H1 (cell line): ENCODE measurements at regions not wholly inside any gene's neighbourhood (a gene's known extent, or its start where the extent isn't known, plus 50 kb on each side); places are given as distances from the start of the nearest gene placed in this dataset.
"Not testable (repeated sequence)": the region's sequence is repeated elsewhere in the genome, so short reads cannot be mapped to it uniquely, and the experiment has no call there.

ENCODE experiments used
- CTCF ChIA-PET: fragments of 300-600 bp; sonication (Branson Sonifier 250); formaldehyde crosslinking; loops from one replicate; lab custom pipeline; 2021; ENCODE audit not compliant: partially characterized antibody; lab: Charles Lee
- POLR2A ChIA-PET: fragments of 300-600 bp; sonication (Branson Sonifier 250); formaldehyde crosslinking; loops from one replicate; lab custom pipeline; 2021; ENCODE audit warnings: inconsistent platforms; ENCODE audit not compliant: partially characterized antibody; lab: Charles Lee
- DNase-seq, 2 experiments: peaks; one replicate each; pipeline versions ENCODE4 v3.0.0 to v3.0.0-alpha.2; 2010 to 2022; ENCODE audit warnings: low spot score in 2 of 2, low read depth in 1 of 2, mixed read lengths in 1 of 2
- FAIRE-seq: peaks from 2 replicates; lab custom pipeline; 2011; peaks lifted over from hg19 to GRCh38; lab: Jason Lieb, UNC
- H2AFZ ChIP-seq: 2 replicates; pipeline ENCODE4 v1.8.1; 2012; ENCODE audit warnings: low read length, inconsistent platforms
- H2AK5ac ChIP-seq: 2 replicates; pipeline ENCODE4 v1.6.1; 2013; ENCODE audit warnings: low read depth, low read length
- H2BK120ac ChIP-seq: replicated peaks from 2 replicates; pipeline ENCODE3; 2013; ENCODE audit warnings: low read depth, low read length, inconsistent platforms
- H2BK12ac ChIP-seq: 2 replicates; pipeline ENCODE4 v1.6.1; 2013; ENCODE audit warnings: low read depth, low read length
- H2BK15ac ChIP-seq: 2 replicates; pipeline ENCODE4 v1.6.1; 2013; ENCODE audit warnings: low read length
- H2BK20ac ChIP-seq: 2 replicates; pipeline ENCODE4 v1.6.1; 2013; ENCODE audit warnings: low read length
- H2BK5ac ChIP-seq: 2 replicates; pipeline ENCODE4 v1.6.1; 2013; ENCODE audit warnings: low read depth, low read length
- H3K14ac ChIP-seq: 2 replicates; pipeline ENCODE4 v1.6.1; 2013; ENCODE audit warnings: inconsistent platforms; ENCODE audit not compliant: insufficient read length
- H3K18ac ChIP-seq: 2 replicates; pipeline ENCODE4 v1.6.1; 2013; ENCODE audit warnings: low read length; ENCODE audit errors: extremely low read depth
- H3K23ac ChIP-seq: 2 replicates; pipeline ENCODE4 v1.6.1; 2013; ENCODE audit warnings: inconsistent platforms; ENCODE audit not compliant: insufficient read length
- H3K23me2 ChIP-seq: 2 replicates; pipeline ENCODE4 v1.6.1; 2013; ENCODE audit warnings: low read depth, low read length
- H3K27ac ChIP-seq: 2 replicates; pipeline ENCODE4 v1.6.1; 2011; ENCODE audit warnings: low read depth, low read length, inconsistent platforms
- H3K27me3 ChIP-seq, 4 experiments: replicated peaks in 1 of 4; 1 replicate in 1 of 4; 2 replicates in 3 of 4; pipeline versions ENCODE4 v1.6.1 to v1.8.1; 2011 to 2013; ENCODE audit warnings: low read length in 3 of 4, mild to moderate bottlenecking in 3 of 4, inconsistent platforms in 2 of 4, mixed read lengths in 2 of 4, moderate library complexity in 1 of 4; ENCODE audit not compliant: control insufficient read depth in 3 of 4, insufficient read depth in 3 of 4; ENCODE audit errors: extremely low read depth in 1 of 4
- H3K36me3 ChIP-seq, 4 experiments: 2 replicates each; pipeline versions ENCODE4 v1.6.1 to v1.8.1; 2011 to 2013; ENCODE audit warnings: mild to moderate bottlenecking in 4 of 4, low read length in 3 of 4, moderate library complexity in 2 of 4, control low read depth in 1 of 4, inconsistent platforms in 1 of 4; ENCODE audit not compliant: insufficient read depth in 4 of 4, control insufficient read depth in 2 of 4
- H3K4ac ChIP-seq: replicated peaks from 2 replicates; pipeline ENCODE3; 2013; ENCODE audit warnings: low read length, low read depth, mixed read lengths, inconsistent platforms; ENCODE audit not compliant: insufficient read length
- H3K4me1 ChIP-seq, 4 experiments: replicated peaks in 1 of 4; 1 replicate in 1 of 4; 2 replicates in 3 of 4; pipeline versions ENCODE4 v1.6.1 to v1.8.1; 2011 to 2013; ENCODE audit warnings: low read length in 3 of 4, inconsistent platforms in 2 of 4, mixed read lengths in 1 of 4; ENCODE audit not compliant: insufficient read depth in 4 of 4, control insufficient read depth in 3 of 4
- H3K4me2 ChIP-seq, 2 experiments: 2 replicates each; pipeline versions ENCODE4 v1.6.1 to v1.8.1; 2011 to 2013; ENCODE audit warnings: low read depth in 2 of 2, low read length in 2 of 2, control low read depth in 1 of 2, inconsistent platforms in 1 of 2, mild to moderate bottlenecking in 1 of 2; ENCODE audit not compliant: insufficient read depth in 1 of 2
- H3K4me3 ChIP-seq, 4 experiments: fragments of 200-600, 300-600 bp in 1 of 4; sonication (generic), shearing (Covaris generic), sonication (Bioruptor Twin) in 1 of 4; 2 replicates each; pipeline versions ENCODE4 v1.5.1 to v1.8.1; 2011 to 2016; ENCODE audit warnings: low read length in 4 of 4, low read depth in 3 of 4, control low read depth in 2 of 4, inconsistent platforms in 2 of 4, mild to moderate bottlenecking in 2 of 4, mixed read lengths in 1 of 4, moderate library complexity in 1 of 4; ENCODE audit not compliant: insufficient read depth in 2 of 4; ENCODE audit errors: extremely low read depth in 1 of 4
- H3K56ac ChIP-seq: replicated peaks from 2 replicates; pipeline ENCODE3; 2013; ENCODE audit warnings: low read depth, mild to moderate bottlenecking, mixed read lengths, low read length, inconsistent platforms; ENCODE audit not compliant: insufficient read length
- H3K79me1 ChIP-seq: 2 replicates; pipeline ENCODE4 v1.6.1; 2013; ENCODE audit warnings: low read depth, low read length, control low read depth
- H3K79me2 ChIP-seq, 2 experiments: 2 replicates each; pipeline versions ENCODE4 v1.6.1 to v1.8.1; 2012 to 2013; ENCODE audit warnings: low read length in 2 of 2, mild to moderate bottlenecking in 2 of 2, inconsistent platforms in 1 of 2; ENCODE audit not compliant: insufficient read depth in 2 of 2, control insufficient read depth in 1 of 2
- H3K9ac ChIP-seq, 4 experiments: replicated peaks in 1 of 4; 1 replicate in 1 of 4; 2 replicates in 3 of 4; pipeline versions ENCODE4 v1.6.1 to v1.8.1; 2011 to 2013; ENCODE audit warnings: low read depth in 3 of 4, low read length in 3 of 4, control low read depth in 2 of 4, mild to moderate bottlenecking in 2 of 4, moderate library complexity in 2 of 4, inconsistent platforms in 1 of 4; ENCODE audit errors: extremely low read depth in 1 of 4
- H3K9me3 ChIP-seq, 2 experiments: 2 replicates each; pipeline versions ENCODE4 v1.6.1 to v1.8.1; 2012 to 2013; ENCODE audit warnings: mild to moderate bottlenecking in 2 of 2, moderate library complexity in 2 of 2, control low read depth in 1 of 2, inconsistent platforms in 1 of 2, low read depth in 1 of 2, low read length in 1 of 2, mixed read lengths in 1 of 2; ENCODE audit not compliant: insufficient read depth in 2 of 2
- H4K20me1 ChIP-seq, 2 experiments: replicated peaks in 1 of 2; 2 replicates each; pipeline versions ENCODE3 to v1.8.1; 2011 to 2013; ENCODE audit warnings: inconsistent platforms in 2 of 2, low read length in 2 of 2, mild to moderate bottlenecking in 1 of 2; ENCODE audit not compliant: insufficient read depth in 2 of 2, control insufficient read depth in 1 of 2
- H4K5ac ChIP-seq: 2 replicates; pipeline ENCODE4 v1.6.1; 2013; ENCODE audit warnings: low read length, low read depth, mixed read lengths, inconsistent platforms; ENCODE audit not compliant: insufficient read length
- H4K8ac ChIP-seq: 2 replicates; pipeline ENCODE4 v1.8.0; 2013; ENCODE audit warnings: mild to moderate bottlenecking, moderate library complexity, low read length, inconsistent platforms; ENCODE audit not compliant: insufficient read depth; ENCODE audit errors: extremely low read depth
- H4K91ac ChIP-seq: replicated peaks from 2 replicates; pipeline ENCODE3; 2013; ENCODE audit warnings: low read length, mixed read lengths, inconsistent platforms; ENCODE audit not compliant: insufficient read length
- WGBS, 2 experiments: shearing (Covaris generic) in 1 of 2; methylation state at CpG; one replicate each; pipeline versions ENCODE4 v1.1.6 to v1.1.7; 2013 to 2015; ENCODE audit warnings: low lambda C conversion rate in 2 of 2, mixed read lengths in 2 of 2, inconsistent platforms in 1 of 2, low coverage in 1 of 2, missing lambda C conversion rate in 1 of 2; ENCODE audit not compliant: insufficient replicate concordance in 2 of 2, insufficient coverage in 1 of 2, insufficient read length in 1 of 2; ENCODE audit errors: extremely low coverage in 1 of 2, missing lambda C conversion rate in 1 of 2; 5-methylcytosine and 5-hydroxymethylcytosine counted together

DNA sequence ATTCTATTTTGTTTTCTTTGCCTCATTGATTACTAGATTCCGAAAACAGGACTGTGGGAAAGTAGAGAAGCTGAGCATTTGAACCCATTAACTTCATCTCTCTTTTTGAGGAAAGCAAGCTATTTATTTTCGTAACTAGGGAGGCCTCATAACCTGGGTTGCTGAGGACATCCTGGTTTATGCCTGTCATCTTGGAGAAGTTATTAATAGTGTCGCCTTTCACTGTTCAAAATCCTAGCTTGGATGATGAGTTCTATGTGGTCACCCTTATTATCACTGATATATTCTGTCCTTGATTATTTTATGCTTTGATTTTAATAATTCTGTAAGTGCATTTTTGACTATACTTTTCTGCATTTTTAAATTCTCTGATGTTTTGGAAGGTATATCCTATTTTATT lies 89.3 kb upstream of the GOLGA6L4 start:
- H3K56ac ChIP-seq, H3K36me3 ChIP-seq, H2BK5ac ChIP-seq, H3K4me3 ChIP-seq, H2BK120ac ChIP-seq, H3K23me2 ChIP-seq, H2BK15ac ChIP-seq, POLR2A ChIA-PET, H2AFZ ChIP-seq, H3K79me1 ChIP-seq, H3K4ac ChIP-seq, H2BK12ac ChIP-seq, H4K8ac ChIP-seq, H3K9me3 ChIP-seq, H4K20me1 ChIP-seq, H3K14ac ChIP-seq, H4K5ac ChIP-seq, H3K9ac ChIP-seq, FAIRE-seq, H3K4me1 ChIP-seq, H3K23ac ChIP-seq, DNase-seq, H2BK20ac ChIP-seq, H3K18ac ChIP-seq, H3K27ac ChIP-seq, H4K91ac ChIP-seq, H3K79me2 ChIP-seq, CTCF ChIA-PET, H3K4me2 ChIP-seq, H3K27me3 ChIP-seq, H2AK5ac ChIP-seq: not testable (repeated sequence)
- WGBS, 2 experiments = 88% methylated on average over 3 of the region's 3 CpGs; no CpG with 5 or more reads in 1 of the 2 experiments

DNA sequence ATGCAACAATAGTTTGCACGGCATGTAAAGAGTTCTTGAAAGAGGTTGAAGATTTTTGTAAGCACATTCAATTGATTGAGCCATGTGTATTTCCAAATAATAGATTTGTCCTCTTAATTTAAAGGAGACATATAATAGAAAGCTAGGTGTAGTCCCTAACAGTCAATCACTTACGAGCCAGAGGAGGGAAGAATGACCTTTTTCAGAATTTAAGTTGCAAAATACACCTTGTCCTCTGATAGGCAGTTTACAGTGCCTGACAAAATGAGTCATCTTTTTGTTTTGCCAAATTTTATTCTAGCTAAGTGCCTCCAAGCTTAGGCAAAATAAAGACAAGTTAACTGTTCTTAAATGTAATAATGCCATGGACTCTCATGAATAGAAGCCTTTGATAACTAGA lies 88.3 kb upstream of the GOLGA6L4 start:
- H3K23ac ChIP-seq, H2AK5ac ChIP-seq, H3K56ac ChIP-seq, H3K36me3 ChIP-seq, H4K91ac ChIP-seq, H3K4me3 ChIP-seq, FAIRE-seq, H2BK20ac ChIP-seq, CTCF ChIA-PET, H2BK120ac ChIP-seq, H3K79me1 ChIP-seq, H4K8ac ChIP-seq, DNase-seq, H3K9me3 ChIP-seq, H3K4me2 ChIP-seq, H3K14ac ChIP-seq, H2BK15ac ChIP-seq, H3K27me3 ChIP-seq, H4K5ac ChIP-seq, H2BK5ac ChIP-seq, H3K27ac ChIP-seq, POLR2A ChIA-PET, H3K23me2 ChIP-seq, H2BK12ac ChIP-seq, H3K18ac ChIP-seq, H3K79me2 ChIP-seq, H4K20me1 ChIP-seq, H3K9ac ChIP-seq, H2AFZ ChIP-seq, H3K4ac ChIP-seq, H3K4me1 ChIP-seq: not testable (repeated sequence)
- WGBS, 2 experiments = no CpG with 5 or more reads among the region's 2 CpGs
